IPS-NIHi7 (cell line): ENCODE measurements at regions not wholly inside any gene's neighbourhood (a gene's known extent, or its start where the extent isn't known, plus 50 kb on each side); places are given as distances from the start of the nearest gene placed in this dataset.
"Not testable (repeated sequence)": the region's sequence is repeated elsewhere in the genome, so short reads cannot be mapped to it uniquely, and the experiment has no call there.

Source experiments
- DNase-seq: peaks from one replicate; pipeline ENCODE4 v3.0.0; 2012; ENCODE audit warnings: mixed read lengths; ENCODE audit errors: extremely low spot score

DNA sequence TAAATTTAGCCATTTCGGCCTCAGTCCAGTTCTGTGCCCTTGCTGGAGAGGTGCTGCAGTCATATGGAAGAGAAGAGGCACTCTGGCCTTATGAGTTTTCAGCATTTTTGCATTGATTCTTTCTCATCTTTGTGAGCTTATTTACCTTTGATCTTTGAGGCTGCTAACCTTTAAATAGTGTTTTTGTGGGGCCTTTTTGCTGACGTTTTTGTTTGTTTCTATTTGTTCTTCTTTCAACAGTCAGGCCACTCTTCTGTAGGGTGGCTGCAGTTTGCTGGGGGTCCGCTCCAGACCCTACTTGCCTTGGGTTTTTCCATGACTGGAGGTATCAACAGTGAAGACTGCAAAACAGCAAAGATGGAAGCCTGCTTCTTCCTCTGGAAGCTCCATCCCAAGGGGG is 1951.7 kb upstream of the LRRTM1 start:
- DNase-seq = no peak

DNA sequence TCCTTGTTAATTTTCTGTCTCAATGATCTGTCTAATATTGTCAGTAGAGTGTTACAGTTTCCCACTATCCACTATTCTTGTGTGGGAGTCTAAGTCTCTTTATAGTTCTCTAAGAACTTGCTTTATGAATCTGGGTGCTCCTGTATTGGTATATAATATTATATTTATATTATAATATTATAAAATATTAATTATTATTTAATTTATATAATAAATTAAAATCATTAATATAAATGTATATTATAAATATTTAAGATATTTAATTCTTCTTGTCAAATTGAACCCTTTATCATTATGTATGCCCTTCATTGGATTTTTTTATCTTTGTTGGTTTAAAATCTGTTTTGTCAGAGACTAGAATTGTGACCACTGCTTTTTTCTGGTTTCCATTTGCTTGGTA is 1950.2 kb upstream of the LRRTM1 start:
- DNase-seq = no peak

DNA sequence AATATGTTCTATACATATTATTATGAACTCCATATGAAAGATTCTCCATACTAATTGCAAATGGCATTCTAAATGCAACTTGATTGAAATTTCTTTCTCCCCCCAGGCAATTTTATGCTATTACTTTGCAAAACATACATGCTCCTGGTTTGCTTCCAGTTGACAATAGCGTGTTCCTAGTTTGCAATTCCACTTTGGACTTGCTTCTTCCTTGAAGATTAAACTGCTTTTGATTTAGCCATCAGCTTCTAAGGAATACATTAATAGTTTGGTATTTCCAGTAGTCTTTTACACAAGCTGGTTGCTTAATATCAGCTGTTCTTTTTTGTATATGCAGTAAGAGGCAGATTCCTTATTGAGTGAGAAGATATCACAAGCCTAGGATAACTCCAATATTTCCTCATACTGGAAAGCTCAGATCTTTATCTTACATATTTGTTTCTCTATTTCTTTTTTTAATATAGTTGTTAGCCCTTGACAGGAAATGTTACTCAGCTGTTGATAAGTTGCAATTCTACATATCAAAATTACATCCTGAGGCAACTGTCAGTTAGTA is 1941.7 kb upstream of the LRRTM1 start:
- no peak for DNase-seq

DNA sequence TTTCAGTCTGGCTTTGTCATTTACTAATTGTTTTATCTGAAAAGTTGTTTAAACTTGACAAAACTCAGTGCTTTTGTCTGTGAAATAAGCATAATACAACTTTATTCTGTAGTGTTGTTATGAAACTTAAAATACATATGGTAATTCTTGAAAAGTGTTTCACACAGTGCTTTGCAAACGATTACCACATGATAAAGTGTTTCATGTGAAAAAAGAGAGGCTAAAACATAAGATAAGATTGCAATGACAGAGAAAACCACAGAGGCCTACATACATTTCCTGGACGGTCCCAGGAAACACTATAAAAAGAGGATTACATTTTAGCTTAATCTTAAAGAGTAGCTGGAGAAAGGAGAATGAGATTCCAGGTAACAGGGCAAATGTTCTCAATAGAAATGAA is 1934.6 kb upstream of the LRRTM1 start:
- no peak for DNase-seq

DNA sequence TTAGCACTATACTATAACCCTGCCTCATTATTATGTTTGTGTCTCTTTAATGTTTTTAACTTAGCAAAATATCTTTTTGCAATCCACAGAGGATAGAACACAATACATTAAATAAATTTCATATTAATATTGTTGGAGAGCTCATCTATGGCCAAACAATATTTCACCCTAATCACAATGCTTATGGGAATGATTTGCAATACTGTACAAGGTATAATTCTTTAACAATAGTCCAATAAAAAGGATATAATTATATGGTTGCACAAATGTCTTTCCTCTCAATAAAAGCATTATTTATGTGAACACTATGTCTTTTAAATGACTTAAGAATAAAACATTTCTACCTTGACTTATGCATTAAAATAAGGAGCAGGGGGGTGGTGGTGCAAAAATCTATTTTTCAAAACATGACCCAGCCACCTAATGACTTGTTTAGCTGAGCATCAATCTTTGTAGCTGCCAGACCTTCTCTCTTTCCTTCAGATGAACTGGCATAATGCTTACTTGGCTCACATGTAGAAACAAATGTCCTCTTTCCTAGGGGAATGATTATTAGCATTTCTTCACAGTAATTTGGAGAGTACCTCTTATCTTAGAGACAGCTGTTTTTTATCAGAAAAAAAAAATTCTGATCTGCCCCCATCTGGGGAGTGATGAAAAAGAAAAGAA is 1933.6 kb upstream of the LRRTM1 start:
- no peak for DNase-seq

DNA sequence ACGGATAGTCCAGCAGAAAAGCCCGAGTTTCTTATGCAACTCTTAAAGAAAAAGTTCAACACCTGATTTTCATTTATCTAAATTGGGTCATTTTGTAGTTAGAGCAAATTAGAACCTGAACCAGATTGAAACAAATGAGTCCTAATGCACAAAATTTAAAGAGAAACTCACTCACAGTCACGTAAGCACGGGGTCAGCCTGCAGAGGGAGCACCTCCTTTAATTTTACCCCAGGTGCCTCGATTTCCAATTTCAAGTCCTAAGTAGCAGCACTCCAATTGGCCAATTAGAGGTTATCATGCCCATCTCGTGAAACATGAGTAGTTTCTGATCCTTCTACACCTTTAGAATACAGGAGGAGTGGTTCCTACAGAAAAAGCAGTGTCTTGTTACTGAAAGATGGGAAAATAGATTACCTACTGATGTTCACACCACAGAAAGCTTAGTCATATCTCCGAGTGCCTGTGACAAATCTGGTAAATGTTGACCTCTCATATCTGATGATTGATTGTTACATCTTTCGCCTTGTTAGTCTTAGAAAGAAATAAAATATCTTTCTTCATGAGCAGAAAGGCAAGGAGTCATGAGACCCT is 1929.8 kb upstream of the LRRTM1 start:
- DNase-seq = peak; percentile 11

DNA sequence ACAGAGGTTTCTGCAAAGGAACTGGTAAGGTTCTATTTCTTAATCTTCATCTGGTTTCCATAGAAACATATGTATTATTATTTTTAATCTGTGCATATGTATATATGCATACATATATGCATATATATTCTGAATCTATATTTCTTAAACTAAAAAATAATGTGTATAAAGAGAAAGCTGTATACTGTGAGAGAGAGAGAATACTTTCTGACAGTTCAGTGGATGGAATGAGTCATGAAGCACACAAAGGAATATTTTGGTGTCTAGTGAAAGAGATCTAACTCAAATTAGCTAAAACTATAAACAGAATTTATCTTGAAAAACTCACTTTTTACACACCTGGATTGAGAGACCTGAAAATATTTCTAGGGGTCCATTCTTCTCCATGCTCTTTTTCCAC is 1929.3 kb upstream of the LRRTM1 start:
- DNase-seq = no peak

DNA sequence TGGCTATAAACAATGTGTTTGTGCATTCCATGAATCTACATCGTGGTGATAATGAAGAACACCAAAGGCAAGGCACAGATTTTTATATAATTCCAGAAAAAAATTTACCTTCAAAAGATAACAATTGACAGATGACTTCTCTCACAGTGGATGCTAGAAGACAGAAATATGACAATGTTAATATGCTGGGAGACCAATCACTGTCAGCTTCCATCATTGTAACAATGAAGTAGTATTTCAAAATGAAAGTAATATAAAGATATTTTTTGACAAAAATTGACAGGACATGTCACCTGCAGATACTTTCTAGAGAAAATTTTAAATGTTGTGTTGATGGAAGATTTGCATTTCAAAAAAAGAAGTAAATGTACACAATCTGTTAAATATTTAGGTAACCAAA is 1925.9 kb upstream of the LRRTM1 start:
- DNase-seq = no peak

DNA sequence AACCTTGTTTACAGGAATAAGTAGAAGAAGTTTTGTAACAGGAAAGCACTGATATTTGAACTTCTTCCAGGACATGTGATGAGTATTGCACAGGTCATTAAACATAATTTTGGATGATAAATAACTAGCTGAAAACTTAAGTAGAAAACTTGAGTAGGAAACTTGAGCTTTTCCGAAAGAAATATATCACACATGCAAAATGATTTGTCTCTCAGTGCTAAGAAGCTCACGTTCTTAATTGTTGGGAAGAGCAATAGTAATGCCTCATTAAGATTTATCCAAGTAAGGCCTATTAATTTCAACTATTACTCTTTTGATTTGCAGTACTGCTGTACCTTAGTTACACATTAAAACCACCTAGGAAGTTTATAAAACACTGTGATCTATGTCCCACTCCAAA is 1921.9 kb upstream of the LRRTM1 start:
- no peak for DNase-seq

DNA sequence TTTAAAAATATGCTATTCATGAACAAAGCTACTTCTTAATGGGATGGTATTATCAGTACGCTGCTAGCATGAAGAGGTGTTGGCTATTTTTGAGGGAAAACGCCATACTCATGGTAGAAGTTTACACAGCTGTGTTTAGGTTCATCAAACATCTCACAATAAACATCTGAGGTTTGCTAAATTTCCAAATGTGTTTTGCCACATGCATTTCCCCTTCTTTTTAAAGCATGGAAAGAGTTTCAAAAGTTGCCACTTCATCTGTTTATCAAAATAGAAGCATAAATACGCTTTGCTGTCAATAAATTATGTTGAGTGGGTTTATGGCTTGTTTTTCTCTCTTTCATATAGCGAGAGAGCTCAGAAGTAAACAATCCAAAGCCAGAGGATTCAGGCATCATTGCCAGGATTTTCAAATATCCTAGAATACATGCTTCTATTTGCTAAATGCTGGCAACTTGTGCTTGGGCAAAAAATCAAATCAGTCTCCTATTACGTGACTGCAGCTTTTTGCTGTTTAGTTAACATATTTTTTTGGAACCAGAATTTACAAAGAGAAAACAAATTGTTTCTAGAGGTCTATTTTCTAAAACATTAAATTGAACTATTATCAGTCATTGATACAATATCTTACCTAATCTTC is 1919.9 kb upstream of the LRRTM1 start:
- DNase-seq = no peak

DNA sequence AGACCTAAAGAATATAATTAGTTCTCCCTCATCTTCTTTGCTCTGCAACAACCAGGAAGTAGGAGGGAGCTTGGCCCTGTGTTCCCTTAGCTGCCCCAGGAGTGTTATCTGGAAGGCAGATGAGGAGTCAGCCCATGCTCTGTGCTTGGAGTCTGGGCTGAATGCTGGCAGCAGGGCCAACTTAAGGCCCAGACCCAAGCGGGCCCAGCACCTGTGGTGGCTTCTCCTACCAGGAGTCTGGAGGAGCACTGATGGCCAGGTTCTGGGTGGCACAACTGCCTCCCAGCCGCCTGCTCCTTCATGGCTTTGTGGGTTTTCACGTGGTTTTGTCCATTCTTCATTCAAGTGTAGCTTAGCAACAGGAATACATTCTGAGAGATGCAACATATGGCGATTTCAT is 1910.7 kb upstream of the LRRTM1 start:
- DNase-seq = no peak

DNA sequence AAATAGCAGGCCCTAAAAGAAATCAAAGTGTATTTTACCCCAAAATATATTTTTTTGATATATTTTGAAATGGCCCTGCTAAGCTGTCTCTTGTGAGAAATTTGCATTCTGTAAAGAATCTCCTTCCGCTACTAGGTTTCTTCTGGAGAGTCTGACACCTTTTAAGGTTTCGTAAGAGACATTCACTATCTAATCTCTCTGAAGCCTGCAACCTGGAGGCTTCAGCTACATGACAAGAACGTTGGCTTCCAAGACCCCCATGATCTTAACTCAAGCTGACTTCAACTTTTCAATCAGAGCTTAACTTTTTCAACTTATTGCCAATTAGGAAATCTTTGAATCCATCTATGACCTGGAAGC is 1894.9 kb upstream of the LRRTM1 start:
- no peak for DNase-seq

DNA sequence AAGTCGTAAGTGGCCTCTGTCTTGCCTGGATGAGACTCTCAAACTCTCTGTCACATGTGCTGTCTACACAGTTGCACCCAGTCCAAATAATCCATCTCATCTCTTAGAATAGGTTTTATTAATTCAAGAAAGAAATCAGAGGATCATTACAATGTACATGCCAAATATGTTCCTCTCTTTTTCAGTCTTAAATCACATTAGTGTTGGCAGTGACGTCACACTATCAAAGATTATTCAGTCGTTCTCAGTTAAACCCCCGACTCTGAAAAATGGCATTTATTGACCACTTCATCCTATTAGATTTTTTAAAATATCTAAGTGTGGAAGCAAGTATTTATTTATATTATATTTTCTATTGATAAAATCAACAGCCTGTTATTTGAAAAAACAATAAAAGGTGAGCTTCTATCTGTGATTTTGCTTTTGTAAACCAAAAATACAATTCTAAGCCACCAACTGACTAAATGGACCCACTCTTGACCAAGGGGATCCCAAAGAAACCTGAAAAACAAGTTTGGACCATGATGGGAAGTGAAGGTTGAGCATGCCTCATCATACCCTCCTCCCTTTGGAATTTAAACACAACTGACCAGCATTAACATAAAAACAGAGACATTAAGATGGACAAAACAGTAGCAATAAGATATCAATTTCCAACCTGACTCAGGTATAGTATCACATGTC is 1894.4 kb upstream of the LRRTM1 start:
- DNase-seq = peak; percentile 10

DNA sequence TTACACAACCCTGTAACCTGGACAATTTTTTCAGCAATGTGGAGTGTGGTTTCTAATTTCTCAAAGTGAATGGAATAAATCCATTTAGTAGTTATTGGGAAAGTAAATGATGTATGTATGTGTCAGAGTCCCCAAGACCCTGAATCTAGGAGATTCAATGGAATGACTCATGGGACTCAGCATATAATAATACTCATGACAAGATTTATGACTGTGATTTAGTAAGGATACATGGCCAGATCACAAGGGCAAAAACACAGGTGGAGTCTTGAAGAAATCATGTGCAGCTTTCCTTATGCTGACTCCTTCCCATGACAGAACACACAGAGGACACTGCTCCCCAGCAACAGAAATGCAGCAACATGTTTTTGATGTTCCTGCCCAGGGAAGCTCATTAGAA is 1877.7 kb upstream of the LRRTM1 start:
- DNase-seq = no peak

DNA sequence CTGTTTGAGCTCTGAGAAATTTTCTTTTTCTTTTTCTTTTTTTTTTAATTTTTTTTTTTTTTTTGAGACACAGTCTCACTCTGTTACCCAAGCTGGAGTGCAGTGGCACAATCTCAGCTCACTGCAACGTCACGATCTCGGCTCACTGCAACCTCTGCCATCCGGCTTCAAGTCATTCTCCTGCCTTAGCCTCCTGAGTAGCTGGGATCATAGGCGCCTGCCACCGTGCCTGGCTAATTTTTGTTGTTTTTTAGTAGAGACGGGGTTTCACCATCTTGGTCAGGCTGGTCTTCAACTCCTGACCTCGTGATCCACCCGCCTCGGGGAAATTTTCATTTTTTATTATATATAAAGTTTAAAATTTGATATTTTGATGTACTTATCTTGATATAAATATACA is 1870.7 kb upstream of the LRRTM1 start:
- DNase-seq = not testable (repeated sequence)

DNA sequence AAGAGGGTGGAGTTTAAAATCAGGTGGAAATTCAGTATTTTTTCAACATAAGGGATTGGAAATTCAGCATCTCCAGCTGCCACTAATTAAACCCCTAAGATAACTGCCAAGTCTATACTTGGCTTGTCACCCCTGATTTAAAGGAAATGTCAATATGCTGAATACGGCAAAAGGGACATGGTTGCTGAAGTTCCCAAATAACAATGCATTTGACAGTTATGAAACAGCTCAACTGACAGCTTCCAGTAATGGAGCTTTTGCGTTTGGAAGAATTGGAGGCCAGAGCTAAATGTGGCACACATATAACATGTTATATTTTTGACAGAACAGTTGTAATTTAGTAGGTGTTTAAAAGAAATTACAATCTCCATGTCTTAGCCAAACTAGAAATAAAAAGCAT is 1867.9 kb upstream of the LRRTM1 start:
- no peak for DNase-seq

DNA sequence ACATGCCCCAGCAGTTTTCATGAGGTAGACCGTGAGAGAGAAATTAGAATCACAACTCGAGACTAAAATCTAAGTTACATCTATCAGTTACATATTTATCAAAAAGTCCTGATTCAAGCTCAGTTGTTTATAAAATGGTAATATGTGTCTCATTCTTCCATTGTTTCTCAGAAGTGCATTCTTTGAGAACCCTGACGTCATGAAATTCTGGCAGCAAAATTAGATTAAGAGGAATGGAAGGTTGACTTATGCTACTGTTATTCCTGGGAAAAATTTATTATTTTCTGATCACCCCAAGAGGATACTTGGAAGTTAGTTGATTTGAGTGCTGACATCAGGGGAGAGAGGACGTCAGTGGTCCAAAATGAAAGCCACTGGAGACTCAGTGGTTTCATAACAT is 1864.8 kb upstream of the LRRTM1 start:
- no peak for DNase-seq

DNA sequence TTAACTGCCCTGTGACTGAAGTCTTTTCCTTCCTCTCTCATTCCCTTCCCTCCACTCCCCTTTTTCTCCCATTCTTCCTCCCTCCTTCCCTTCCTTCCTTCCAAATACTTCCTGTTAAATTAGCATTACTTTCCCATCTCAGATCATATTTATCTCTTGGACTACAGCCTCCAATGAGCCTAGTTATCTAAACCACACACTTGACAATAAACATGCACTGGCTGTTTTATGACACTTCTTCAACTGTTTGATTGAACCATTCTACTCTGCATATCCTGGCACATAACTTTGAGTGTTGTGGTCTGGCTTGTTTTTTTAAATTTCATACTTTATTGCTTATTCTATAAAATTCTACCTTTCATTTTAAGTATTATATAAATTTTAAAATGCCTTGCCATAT is 1860.8 kb upstream of the LRRTM1 start:
- DNase-seq = no peak

DNA sequence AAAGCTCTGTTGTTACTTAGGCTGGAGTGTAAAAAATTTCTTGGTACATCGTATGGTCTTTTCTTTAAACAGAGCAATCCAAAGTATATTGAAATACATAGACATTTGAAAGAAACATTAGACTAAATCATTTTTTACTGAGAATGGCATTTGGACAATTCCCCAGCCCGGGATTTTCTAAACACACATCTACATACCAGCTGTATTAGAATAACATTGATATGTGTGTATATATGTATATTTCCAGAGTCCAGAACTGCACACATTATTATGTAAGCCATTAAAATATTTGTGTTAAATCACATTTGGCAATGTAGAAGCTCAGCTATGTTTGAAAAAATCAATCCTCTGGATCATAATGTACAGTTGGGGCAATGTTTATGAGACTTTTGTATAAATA is 1853.6 kb upstream of the LRRTM1 start:
- DNase-seq = no peak

DNA sequence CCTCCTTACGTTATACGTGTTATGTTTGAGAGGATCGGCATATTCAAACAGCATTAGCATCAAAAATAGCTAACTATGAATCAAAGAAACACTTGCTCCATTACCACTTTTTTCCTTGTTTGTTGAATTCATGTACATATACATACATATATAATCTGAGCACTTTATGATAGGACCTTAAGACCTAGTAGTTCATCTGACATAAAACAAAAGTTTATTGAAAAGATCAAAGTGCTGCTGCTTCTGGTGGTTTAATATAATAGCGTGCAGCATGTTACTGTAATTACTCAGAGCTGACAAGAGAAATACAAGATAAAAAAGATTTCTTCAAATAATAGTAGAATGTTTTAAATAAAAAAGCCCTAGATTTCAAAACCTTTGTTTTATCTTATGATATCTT is 1850.9 kb upstream of the LRRTM1 start:
- no peak for DNase-seq

DNA sequence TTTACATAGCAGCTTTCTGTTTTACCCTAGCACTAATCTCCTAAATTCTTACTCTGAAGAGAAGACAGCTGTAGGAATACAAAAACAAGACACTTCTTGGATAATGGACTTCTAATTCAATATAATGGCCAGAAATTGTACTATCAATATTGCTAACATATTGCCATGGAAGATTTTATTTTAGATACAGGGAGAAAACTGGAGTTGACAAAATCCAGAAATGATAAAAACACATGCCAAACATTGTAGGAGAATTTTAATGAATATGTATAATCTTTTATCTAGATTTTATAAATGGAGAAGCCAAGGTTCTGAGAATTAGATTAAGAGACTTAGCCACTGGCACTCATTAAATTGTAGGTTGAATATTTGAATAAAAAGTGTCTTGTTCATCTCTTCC is 1838.8 kb upstream of the LRRTM1 start:
- DNase-seq = no peak

DNA sequence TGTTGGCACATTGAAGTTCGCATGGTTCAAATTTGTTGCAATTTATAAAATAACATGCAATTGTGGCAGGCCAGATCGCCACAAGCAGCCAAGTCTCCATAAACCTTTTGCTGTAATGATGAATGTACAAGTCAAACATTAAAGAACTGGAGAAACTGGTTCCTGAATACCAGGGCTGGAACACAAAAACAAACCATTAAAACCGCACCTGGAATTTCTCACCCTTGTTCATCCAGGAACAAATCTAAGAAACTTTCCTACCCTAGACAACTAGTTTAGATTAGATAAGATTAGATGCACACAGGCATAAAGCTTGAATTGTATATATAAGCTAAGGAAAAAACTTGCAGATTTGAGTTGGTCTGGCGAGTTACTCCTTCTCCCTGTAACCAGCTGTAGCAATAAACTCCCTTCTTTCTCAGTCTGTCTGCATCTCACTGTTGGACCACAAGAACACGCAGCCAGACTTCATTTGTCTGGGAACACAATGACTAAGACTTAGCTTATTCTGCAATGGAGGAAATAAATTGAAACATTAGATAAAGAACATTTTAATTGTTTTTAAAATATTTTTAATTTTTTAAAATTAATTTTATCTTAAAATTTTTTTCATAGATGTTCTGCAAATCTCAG is 1835.5 kb upstream of the LRRTM1 start:
- no peak for DNase-seq
